Hypothalamus (tissue), 51 donors: ENCODE measurements at regions not wholly inside any gene's neighbourhood (a gene's known extent, or its start where the extent isn't known, plus 50 kb on each side); places are given as distances from the start of the nearest gene placed in this dataset.
"Not testable (repeated sequence)": the region's sequence is repeated elsewhere in the genome, so short reads cannot be mapped to it uniquely, and the experiment has no call there.

Source experiments
- DNase-seq, 51 donors: peaks; one replicate each; lab custom pipeline; 2025; lab: John Stamatoyannopoulos, UW

DNA sequence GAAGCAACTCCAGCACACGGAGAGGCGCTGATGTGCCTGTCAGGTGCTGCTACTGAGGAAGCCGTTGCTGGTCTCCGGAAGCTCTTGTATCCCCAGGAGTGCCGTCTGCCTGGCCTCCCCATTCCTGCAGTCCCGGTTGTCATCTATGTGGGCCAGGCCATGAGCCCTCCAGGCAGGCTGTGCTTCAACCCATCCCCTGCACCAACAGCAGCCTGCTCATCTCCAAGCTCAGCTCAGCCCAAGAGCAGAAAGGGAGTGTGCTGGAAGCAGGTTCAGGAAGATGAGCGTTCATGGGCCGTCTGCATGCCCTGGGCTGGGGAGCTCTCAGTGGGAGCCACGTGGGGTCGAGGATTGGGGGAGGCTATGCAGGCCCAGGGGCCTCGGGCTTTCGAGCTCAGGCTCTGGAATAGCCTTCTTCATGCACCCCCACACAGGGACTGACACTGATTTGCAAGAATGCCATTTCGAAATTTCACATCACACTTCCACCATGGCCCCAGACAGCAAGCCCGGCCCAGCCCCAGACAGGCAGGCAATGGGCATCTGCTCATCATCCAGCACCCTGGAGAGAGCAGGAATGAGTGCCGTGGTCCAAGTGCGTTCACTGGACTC is 164.5 kb downstream of the KIF26A start:
- DNase-seq: no peak

DNA sequence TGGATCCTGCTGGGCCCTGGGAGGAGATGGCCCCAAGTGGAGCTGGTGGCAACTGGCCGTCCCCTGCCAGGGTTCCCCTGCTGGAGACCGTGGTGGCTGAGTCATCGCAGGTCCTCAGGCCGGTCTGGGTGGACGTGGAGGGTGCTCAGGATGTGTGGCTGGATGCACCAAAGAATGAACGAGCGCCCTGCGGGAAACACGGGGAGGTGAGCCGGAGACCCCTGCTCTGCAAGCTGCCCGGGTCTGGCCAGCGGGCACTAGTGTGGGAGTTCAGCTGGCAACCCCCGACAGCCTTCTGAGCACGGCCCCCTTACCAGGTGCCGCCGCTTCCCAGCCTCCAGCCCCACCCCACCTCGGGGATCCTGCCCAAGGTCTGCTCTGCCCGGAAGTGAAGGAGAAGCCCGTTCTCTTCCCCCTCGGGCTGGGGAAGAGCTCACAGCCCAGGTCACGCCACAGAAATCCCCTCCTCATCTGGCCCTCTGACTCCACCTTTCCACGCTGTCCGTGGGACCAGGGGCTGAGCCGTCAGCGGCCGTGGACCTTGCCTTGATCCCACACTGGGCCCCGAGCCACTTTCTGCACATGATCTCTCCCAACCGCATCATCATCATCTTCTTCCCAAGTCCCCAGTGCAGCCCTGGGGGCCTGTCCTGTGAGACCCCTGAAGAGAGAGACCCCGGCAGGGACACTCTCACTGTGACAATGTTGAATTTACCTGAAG is 165.5 kb downstream of the KIF26A start:
- no peak for DNase-seq

- no peak for DNase-seq
Observed at GRCh38 chr14:104304451-104305351, 166.3 kb downstream of the KIF26A start.

DNA sequence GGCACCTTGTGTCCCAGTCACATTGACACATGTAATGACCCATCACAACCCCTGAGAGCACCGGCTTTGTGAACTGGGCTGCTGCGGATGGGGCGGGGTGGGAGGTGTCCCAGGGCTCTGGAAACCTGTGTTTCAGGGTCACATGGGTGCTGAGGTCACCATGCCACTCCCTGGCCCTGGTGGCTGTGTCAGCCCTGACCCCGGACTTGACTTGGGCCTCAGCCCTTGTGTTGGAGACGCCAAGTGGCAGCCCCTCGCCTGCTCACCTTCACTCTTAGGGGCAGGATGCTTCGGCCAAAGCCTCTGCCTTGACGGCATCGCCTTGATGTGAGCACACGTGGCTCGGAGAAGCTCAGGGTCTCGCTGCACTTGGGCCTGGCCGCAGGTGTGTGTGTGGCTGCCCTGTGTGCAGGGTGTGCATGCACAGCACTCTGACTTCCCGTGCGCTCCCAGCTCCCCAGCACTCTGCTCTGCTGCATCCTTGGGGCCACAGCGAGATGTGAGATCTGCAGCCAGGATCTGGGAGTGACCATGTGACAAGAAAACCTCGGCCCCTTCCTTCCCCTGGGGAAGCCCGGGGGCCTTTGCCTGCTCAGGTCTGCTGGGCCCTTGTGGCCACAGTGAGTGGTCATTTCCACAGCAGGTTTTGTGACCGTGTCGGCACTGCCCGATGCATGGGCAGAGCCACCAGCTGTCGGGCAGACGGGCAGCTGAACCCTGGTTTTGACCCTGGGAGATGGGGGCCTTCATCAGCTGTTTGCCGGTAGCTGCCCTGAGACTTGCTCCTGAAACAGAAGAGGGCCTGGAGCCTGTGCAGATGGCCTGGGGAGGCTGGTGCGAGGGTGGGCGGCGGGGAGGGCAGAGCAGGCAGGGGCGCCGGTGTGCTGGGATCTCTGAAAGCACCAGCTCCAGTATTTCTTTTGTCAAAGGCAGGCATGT is 167.4 kb downstream of the KIF26A start:
- no peak for DNase-seq

- DNase-seq: no peak
Observed at GRCh38 chr14:104306450-104307040, 168.2 kb downstream of the KIF26A start.

GRCh38 chr14:104307246-104307626 is 168.8 kb downstream of the KIF26A start:
- DNase-seq: no peak

DNA sequence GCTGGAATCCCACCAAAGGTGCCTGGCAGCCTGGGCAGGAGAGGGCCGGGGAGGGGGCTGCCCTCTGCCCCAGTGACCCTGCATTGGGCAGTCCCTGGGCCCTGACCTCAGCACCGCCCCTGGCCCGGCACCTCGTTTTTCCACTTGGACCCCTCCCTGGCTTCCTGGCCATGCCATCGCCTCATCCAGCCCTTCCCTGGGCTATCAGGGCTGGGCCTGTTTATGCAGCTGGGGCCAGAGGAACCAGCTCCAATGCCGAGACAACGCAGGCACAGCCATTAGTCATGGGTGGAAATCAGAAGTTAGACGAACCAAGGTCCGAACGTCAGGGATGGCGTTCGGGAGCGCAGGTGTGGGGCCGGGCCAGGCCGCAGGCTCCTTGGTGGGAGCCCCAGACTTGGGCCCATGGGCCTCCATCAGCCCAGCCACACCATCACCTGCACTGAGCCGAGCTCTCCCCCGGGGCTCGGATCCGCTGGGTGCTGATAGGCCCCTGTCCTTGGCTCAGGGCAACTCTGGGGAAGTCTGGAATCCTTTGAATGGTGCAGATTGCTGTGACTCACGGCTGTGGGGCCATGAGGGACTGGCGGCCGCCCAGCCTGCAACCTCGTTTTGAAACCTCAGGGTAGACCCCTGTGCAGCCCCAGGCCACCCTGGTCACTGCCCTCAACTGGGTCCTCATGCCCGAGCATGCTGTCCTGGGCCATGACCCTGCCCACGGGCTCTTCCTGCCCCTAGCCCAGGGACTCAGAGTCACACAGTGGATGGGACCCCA is 169.4 kb downstream of the KIF26A start:
- no peak for DNase-seq

GRCh38 chr14:104308534-104308933 is 170.1 kb downstream of the KIF26A start:
- DNase-seq: not testable (repeated sequence)

DNA sequence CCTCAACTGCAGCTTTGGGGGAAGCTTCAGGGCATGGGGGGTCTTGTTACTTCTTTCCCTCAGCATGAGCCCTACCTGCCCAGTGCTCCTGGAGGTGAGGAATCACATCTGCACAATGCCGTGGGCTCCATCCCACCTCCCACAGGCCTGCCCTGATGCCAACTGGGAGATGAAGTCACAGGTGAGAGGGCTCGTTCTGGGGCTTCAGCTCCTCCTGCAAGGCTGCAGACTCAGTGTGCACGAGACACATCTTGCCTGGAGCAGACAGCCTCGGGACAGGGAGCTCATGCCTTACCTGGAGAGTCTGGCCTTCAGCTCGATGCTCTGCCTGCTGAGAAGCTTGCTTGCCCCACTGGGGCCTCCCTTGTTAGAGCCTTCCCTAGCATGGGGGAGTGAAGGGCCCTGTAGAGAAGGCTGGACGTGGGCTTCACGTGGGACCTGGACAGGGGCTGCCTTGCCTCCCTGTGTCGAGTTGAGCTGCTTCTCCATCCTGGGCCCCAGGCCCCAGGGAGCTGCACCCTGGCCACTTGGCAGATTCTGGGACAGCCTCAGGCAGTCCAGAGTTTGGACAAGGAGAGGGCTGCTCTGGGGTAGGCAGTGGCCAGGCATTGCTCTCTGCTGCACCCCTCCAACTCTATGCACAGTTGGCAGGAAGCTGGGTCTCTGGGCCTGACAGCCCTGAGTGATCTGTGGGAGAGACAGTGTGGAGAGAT is 171.4 kb downstream of the KIF26A start:
- DNase-seq: no peak

DNA sequence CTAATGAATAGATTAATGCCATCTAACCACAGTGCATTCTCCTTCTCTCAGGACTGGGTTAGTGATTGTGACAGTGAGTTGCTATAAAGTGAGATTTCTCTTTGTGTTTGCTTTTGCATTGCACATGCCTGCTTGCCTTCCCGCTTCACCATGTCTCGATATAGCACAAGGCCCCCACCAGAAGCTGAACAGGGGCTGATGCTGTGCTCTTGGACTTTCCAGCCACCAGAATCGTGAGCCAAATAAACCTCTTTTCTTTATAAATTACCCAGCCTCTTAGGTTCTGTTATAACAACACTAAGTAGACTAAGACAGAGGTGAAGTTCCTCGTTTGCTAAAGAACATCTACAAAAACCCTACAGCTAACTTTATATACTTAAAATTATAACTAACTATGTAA is 173.0 kb downstream of the KIF26A start:
- DNase-seq: no peak

DNA sequence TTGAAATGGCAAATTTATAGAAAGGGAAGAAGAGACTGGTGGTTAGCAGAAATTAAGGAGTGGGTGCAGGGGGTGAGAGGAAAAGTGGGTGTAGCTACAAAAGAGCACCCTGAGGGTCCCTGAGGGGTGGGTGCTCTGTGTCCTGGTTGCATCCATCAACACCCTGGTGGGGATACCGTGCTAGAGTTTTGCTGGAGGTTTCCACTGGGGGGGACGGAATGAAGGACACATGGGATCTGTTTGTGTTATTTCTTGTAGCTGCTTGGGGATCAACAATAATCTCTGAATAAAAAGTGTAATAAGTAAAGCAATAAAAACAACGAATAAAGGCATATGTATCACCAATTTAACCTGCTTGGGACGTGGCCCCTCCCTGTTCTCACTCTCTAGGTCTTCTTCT is 175.3 kb downstream of the KIF26A start:
- no peak for DNase-seq

DNA sequence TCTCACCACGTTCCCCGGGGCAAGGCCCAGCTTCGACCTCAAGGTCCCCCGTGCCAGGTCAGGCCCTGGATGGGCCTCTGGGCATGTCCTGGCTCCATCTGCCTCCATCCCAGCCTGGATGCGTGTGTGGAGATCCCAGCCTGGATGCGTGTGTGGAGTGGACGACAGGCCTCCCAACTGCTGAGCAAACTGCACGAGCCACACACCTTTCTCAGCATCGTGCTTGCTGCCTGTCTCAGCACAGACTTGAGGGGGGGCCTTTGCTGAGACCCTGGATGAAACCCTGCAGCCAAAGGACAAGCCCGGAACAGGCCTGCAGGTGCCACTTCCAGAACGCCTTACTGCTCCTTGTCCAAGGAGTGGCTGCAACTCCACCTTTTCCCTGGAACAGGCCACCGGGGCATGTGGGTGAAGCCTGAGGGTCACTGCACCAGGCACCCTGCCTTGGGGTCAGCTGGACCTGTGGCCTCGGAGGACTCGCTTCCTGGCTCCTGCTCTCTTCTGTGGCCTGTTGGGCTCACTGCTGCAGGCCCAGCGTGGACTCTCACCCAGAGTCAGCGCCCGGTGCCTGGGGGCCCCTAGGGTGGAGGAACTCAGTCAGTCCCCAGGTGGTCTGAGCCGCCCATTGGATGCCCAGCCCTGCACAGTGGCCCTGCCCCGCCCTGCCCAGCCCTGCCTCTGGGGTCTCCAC is 176.0 kb downstream of the KIF26A start:
- DNase-seq: no peak

DNA sequence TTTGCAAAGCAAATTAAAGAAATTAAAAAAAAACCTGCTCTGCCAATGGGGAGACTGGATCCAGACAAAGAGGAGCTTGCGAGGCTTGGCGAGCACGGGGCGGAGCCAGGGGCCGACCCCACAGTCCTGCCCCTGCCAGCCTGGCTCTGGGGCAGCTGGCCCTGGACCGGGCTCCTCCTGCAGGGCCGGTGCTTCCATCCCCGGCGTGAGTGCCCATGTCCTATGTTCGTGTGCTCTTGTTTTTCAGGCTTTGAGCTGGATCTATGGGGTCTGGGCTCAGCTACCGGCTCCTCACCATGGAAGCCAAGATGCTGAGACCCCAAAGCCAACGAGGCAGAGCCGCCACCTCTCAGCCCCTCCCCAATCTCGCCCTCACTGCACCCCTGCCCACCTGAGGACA is 176.8 kb downstream of the KIF26A start:
- no peak for DNase-seq

DNA sequence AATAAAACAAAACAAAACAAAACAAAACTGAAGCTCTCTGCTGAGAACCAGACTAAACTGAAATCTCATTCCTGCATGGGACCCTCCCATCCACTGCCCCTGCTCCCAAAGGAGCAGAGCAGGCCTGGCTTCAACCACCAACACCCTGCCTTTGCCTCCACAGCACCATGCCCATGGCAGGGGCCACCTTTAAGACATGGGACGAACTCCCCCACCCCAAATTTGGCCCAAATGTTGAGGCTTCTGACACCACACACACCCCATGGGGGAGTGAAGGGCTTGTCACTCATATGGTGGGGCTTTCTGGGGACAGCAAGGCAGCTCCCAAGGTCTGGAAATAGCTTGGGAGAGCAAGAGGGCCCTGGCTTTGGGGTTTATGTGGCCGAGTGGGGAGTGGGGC is 177.2 kb downstream of the KIF26A start:
- no peak for DNase-seq

- DNase-seq: no peak
Observed at GRCh38 chr14:104316121-104316722, 177.8 kb downstream of the KIF26A start.

GRCh38 chr14:104316723-104317491 is 178.5 kb downstream of the KIF26A start:
- no peak for DNase-seq

GRCh38 chr14:104317492-104317805 is 179.1 kb downstream of the KIF26A start:
- no peak for DNase-seq
